Upper lobe of right lung (tissue), 1 donor: ENCODE measurements at regions not wholly inside any gene's neighbourhood (a gene's known extent, or its start where the extent isn't known, plus 50 kb on each side); places are given as distances from the start of the nearest gene placed in this dataset.

Experiments used
- ATAC-seq: fragments of 200-7000 bp; cut with Tn5 transposase; one replicate; pipeline ENCODE4 v1.9.1; 2020; ENCODE audit warnings: mild to moderate bottlenecking, moderate library complexity
- DNase-seq: peaks from one replicate; pipeline ENCODE4 v3.0.0-alpha.2; 2020
- H3K27ac ChIP-seq: fragments of 200-600 bp; one replicate; pipeline ENCODE4 v1.8.0; 2022
- H3K27me3 ChIP-seq: fragments of 200-600 bp; one replicate; pipeline ENCODE4 v1.8.0; 2022; ENCODE audit warnings: mild to moderate bottlenecking
- H3K36me3 ChIP-seq: fragments of 200-600 bp; one replicate; pipeline ENCODE4 v1.8.0; 2022
- H3K4me1 ChIP-seq: fragments of 200-600 bp; one replicate; pipeline ENCODE4 v1.8.0; 2022
- H3K4me3 ChIP-seq: fragments of 200-600 bp; one replicate; pipeline ENCODE4 v1.8.0; 2022; ENCODE audit warnings: mild to moderate bottlenecking
- H3K9me3 ChIP-seq: fragments of 200-600 bp; one replicate; pipeline ENCODE4 v1.8.0; 2022
- intact Hi-C: fragments of 100-400 bp; cut with DNase I; formaldehyde crosslinking; loops from one replicate; pipeline ENCODE4 v1.11.0; 2022
- TF ChIP-seq, protein P1 (sequence below): fragments of 200-600 bp; IDR thresholded peaks from one replicate; pipeline ENCODE4 v1.8.0; 2022; ENCODE audit warnings: antibody characterized with exemption
- donor health status: DM: no; HTN: yes; CAD: no; lungs with severe emphysema.

GRCh38 chr13:83975655-83976165, 93.4 kb upstream of the SLITRK1 start:
- H3K4me1 ChIP-seq: no peaks in the 10 kb centered on the region
- H3K36me3 ChIP-seq: no peaks in the 10 kb centered on the region
- no peaks in the 10 kb centered on the region for H3K9me3 ChIP-seq
- TF ChIP-seq, protein P1, sequence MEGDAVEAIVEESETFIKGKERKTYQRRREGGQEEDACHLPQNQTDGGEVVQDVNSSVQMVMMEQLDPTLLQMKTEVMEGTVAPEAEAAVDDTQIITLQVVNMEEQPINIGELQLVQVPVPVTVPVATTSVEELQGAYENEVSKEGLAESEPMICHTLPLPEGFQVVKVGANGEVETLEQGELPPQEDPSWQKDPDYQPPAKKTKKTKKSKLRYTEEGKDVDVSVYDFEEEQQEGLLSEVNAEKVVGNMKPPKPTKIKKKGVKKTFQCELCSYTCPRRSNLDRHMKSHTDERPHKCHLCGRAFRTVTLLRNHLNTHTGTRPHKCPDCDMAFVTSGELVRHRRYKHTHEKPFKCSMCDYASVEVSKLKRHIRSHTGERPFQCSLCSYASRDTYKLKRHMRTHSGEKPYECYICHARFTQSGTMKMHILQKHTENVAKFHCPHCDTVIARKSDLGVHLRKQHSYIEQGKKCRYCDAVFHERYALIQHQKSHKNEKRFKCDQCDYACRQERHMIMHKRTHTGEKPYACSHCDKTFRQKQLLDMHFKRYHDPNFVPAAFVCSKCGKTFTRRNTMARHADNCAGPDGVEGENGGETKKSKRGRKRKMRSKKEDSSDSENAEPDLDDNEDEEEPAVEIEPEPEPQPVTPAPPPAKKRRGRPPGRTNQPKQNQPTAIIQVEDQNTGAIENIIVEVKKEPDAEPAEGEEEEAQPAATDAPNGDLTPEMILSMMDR: no peak
- ATAC-seq: no peak
- no peak for DNase-seq
- no peaks in the 10 kb centered on the region for H3K27me3 ChIP-seq
- H3K27ac ChIP-seq: no peak overlapping the region
- no peak overlapping the region for H3K4me3 ChIP-seq
- intact Hi-C loops: no loop called here

DNA sequence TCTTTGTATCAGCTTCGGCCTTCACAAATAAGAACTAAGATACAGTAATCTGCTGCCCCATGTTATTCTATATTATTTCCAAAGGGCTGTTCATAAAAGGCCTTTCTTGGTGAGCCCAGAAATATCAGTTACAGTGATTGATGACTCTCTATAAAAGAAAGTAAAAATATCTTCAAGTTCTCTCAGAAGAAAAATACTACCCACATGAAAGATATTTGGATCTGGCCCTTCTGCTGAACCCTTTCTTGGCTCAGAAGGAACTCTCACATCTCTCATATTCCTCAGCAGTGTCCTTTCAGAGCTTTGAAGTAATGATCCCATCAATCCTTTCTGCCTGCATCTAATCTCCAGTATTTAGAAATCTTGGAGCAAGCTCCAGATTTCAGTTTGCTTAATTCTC, 76.3 kb upstream of the SLITRK1 start:
- DNase-seq (no peak), ATAC-seq (no peak)
- Histone ChIP-seq H3K4me1 (no peaks in the 10 kb centered on the region), H3K27ac (no peak overlapping the region), H3K36me3 (no peaks in the 10 kb centered on the region), H3K9me3 (no peaks in the 10 kb centered on the region), H3K27me3 (no peaks in the 10 kb centered on the region), H3K4me3 (no peak overlapping the region)
- intact Hi-C loops: no loop called here
- TF ChIP-seq, protein P1: no peak

DNA sequence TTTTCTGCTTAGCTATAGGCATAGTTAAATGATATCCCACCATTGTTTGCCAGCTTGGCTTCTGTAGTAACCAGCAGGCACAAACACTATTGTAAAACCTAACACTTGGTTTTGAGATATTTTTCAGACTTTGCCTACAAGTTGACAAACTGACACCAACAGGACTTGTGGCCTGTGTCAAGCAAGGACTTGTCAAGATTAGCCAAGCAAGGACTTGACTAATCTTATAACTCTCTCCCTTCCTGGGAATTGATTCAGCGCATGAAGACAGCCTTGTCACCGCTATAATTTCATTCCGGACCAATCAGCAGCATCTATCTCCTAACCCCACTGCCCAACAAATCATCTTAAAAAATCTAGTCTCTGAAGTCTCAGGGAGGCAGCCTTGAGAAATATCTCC, 72.7 kb upstream of the SLITRK1 start:
- intact Hi-C loops: no loop called here
- no peak overlapping the region for H3K27ac ChIP-seq
- ATAC-seq: no peak

GRCh38 chr13:83953916-83954315, 71.6 kb upstream of the SLITRK1 start:
- Histone ChIP-seq H3K4me3 (no peak overlapping the region), H3K27me3 (no peaks in the 10 kb centered on the region), H3K9me3 (no peaks in the 10 kb centered on the region), H3K36me3 (no peaks in the 10 kb centered on the region), H3K27ac (no peak overlapping the region), H3K4me1 (no peaks in the 10 kb centered on the region)
- TF ChIP-seq, protein P1: no peak
- DNase-seq: no peak
- ATAC-seq: no peak
- intact Hi-C loops: no loop called here

More for the DNA sequence above, 72.7 kb upstream of the SLITRK1 start:
- Histone ChIP-seq H3K27me3 (no peaks in the 10 kb centered on the region), H3K9me3 (no peaks in the 10 kb centered on the region), H3K4me3 (no peak overlapping the region), H3K4me1 (no peaks in the 10 kb centered on the region), H3K36me3 (no peaks in the 10 kb centered on the region)
- DNase-seq: no peak
- TF ChIP-seq, protein P1: no peak

- TF ChIP-seq, protein P1: no peak
- no peak overlapping the region for H3K4me3 ChIP-seq
- no peaks in the 10 kb centered on the region for H3K9me3 ChIP-seq
- intact Hi-C loops: no loop called here
- DNase-seq: no peak
- H3K36me3 ChIP-seq: no peaks in the 10 kb centered on the region
- H3K27ac ChIP-seq: no peak overlapping the region
- H3K4me1 ChIP-seq: no peaks in the 10 kb centered on the region
- no peak for ATAC-seq
- no peaks in the 10 kb centered on the region for H3K27me3 ChIP-seq
These were observed 68.0 kb upstream of the SLITRK1 start for GRCh38 chr13:83950293-83950692.
